ENCODE measurements at regions not wholly inside any gene's neighbourhood (a gene's known extent, or its start where the extent isn't known, plus 50 kb on each side); places are given as distances from the start of the nearest gene placed in this dataset.

- in situ Hi-C loops (cut with HindIII; ENCODE audit: low pct_ligation_motif_present, low sequenced_read_pairs): no loop called here
- TF ChIP-seq CTCF (IDR thresholded peaks at IDR 0.05; ENCODE audit: low read depth, low read length, missing control alignments): no peak
- no peaks in the 10 kb centered on the region for H3K36me3 ChIP-seq (replicated peaks)
- H3K27ac ChIP-seq: no peak overlapping the region
- DNase-seq: no peak
- no peak overlapping the region for H3K4me3 ChIP-seq (ENCODE audit: low read depth, low read length)
- no peaks in the 10 kb centered on the region for H3K27me3 ChIP-seq (replicated peaks)
These were observed 650.7 kb downstream of the CDH8 start for GRCh38 chr16:61385392-61386071.

GRCh38 chr16:61382435-61382834, 653.8 kb downstream of the CDH8 start:
- no peak for TF ChIP-seq CTCF (IDR thresholded peaks at IDR 0.05; ENCODE audit: low read depth, low read length, missing control alignments)
- Histone ChIP-seq H3K4me3 (ENCODE audit: low read depth, low read length) (no peak overlapping the region), H3K36me3 (replicated peaks) (no peaks in the 10 kb centered on the region), H3K27me3 (replicated peaks) (no peaks in the 10 kb centered on the region), H3K27ac (no peak overlapping the region)
- no peak for DNase-seq
- in situ Hi-C loops (cut with HindIII; ENCODE audit: low pct_ligation_motif_present, low sequenced_read_pairs): no loop called here

GRCh38 chr16:61379311-61379710, 656.9 kb downstream of the CDH8 start:
- TF ChIP-seq CTCF (IDR thresholded peaks at IDR 0.05; ENCODE audit: low read depth, low read length, missing control alignments): no peak
- no peak for DNase-seq
- no peak overlapping the region for H3K27ac ChIP-seq
- H3K4me3 ChIP-seq (ENCODE audit: low read depth, low read length): no peak overlapping the region
- no peaks in the 10 kb centered on the region for H3K36me3 ChIP-seq (replicated peaks)
- in situ Hi-C loops (cut with HindIII; ENCODE audit: low pct_ligation_motif_present, low sequenced_read_pairs): no loop called here
- no peaks in the 10 kb centered on the region for H3K27me3 ChIP-seq (replicated peaks)

- H3K27ac ChIP-seq: no peak overlapping the region
- no peak for DNase-seq
- H3K4me3 ChIP-seq (ENCODE audit: low read depth, low read length): no peak overlapping the region
- H3K27me3 ChIP-seq (replicated peaks): no peaks in the 10 kb centered on the region
- in situ Hi-C loops (cut with HindIII; ENCODE audit: low pct_ligation_motif_present, low sequenced_read_pairs): no loop called here
- H3K36me3 ChIP-seq (replicated peaks): no peaks in the 10 kb centered on the region
- TF ChIP-seq CTCF (IDR thresholded peaks at IDR 0.05; ENCODE audit: low read depth, low read length, missing control alignments): no peak
These were observed 662.2 kb downstream of the CDH8 start for GRCh38 chr16:61374071-61374470.

- H3K36me3 ChIP-seq (replicated peaks): no peaks in the 10 kb centered on the region
- H3K4me3 ChIP-seq (ENCODE audit: low read depth, low read length): no peak overlapping the region
- TF ChIP-seq CTCF (IDR thresholded peaks at IDR 0.05; ENCODE audit: low read depth, low read length, missing control alignments): no peak
- H3K27me3 ChIP-seq (replicated peaks): no peaks in the 10 kb centered on the region
- no peak for DNase-seq
- in situ Hi-C loops (cut with HindIII; ENCODE audit: low pct_ligation_motif_present, low sequenced_read_pairs): no loop called here
- H3K27ac ChIP-seq: no peak overlapping the region
These were observed 664.4 kb downstream of the CDH8 start for GRCh38 chr16:61371881-61372280.

- Histone ChIP-seq H3K27ac (no peak overlapping the region), H3K27me3 (replicated peaks) (no peaks in the 10 kb centered on the region), H3K36me3 (replicated peaks) (no peaks in the 10 kb centered on the region), H3K4me3 (ENCODE audit: low read depth, low read length) (no peak overlapping the region)
- in situ Hi-C loops (cut with HindIII; ENCODE audit: low pct_ligation_motif_present, low sequenced_read_pairs): no loop called here
- no peak for TF ChIP-seq CTCF (IDR thresholded peaks at IDR 0.05; ENCODE audit: low read depth, low read length, missing control alignments)
- no peak for DNase-seq
These were observed 664.9 kb downstream of the CDH8 start for GRCh38 chr16:61371388-61371787.
